ENCODE measurements at regions not wholly inside any gene's neighbourhood (a gene's known extent, or its start where the extent isn't known, plus 50 kb on each side); places are given as distances from the start of the nearest gene placed in this dataset.

- TF ChIP-seq CTCF (IDR thresholded peaks at IDR 0.05) (no peak), POLR2A (IDR thresholded peaks at IDR 0.05) (no peak)
Measured at GRCh38 chr2:180411661-180412060, 404.6 kb upstream of the CWC22 start.
